ENCODE measurements at regions not wholly inside any gene's neighbourhood (a gene's known extent, or its start where the extent isn't known, plus 50 kb on each side); places are given as distances from the start of the nearest gene placed in this dataset.

DNA sequence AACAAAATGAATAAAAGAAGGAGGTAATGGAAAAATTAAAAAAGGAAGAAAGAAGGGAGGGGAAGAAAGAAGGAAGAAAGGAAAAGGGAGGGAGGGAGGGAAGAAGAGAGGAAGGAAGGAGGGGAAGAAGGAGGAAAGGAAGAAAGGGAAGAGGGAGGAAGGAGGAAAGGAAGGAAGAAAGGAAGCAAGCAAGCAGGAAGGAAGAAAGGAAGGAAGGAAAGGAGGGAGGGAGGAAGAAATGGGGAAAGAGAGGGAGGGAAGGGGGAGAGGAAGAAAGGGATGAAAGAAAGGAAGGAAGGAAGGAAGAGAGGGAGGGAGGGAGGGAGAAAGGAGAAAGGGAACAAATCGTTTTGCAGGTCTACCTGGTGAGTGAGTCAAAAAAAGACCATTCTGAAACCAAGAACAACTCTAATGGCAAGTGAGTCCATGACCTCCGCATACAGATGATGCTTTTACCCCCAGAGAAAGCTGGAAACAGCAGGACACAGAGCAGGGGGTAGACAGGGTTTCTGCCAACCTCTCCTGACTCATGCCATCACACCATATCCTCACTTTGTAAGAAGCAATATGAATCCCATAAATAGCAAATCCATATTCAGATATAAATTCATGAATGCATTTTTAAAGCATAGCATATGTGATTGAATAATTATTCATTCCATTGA lies 1112.9 kb upstream of the AUTS2 start:
- DNase-seq (ENCODE audit: low read depth), result no peak

DNA sequence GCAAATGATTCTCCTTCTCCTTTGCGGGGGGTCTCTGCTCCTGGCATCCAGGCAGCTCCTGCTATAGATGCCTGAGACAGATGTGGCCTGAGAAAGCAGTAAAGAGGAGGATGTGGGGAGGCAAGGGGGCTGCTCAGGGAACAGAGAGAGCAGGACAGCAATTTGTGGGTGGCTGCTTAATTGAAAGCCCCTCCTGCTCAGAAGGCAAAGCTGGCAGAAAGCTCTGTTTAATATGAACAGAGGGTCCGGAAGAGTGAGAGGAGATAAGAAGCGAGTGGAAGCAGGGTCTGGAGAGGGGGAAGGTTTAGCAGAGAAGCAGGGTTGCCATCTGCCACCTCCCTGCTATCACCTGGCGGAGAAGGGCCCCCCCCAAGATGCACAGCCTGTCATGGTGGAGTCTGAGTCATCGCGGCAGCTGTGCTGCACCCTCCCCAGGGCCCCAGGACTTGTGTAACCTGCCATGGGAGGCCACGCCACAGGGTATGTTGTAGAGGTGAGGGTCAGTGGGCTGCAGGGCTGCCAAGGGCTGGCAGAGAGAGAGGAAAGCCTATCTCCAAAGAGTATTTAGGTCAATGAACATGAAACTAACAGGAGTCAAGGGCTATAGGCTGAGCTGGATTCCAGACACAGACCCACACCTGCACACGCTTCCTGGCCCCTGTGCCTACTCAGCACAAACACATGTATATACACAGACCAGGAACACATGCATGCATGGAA lies 1109.8 kb upstream of the AUTS2 start:
- no peak for DNase-seq (ENCODE audit: low read depth)

- no peak for DNase-seq (ENCODE audit: low read depth)
Observed at GRCh38 chr7:68491523-68492358, 1106.5 kb upstream of the AUTS2 start.

GRCh38 chr7:68492359-68492690 lies 1106.0 kb upstream of the AUTS2 start:
- DNase-seq (ENCODE audit: low read depth), result no peak

DNA sequence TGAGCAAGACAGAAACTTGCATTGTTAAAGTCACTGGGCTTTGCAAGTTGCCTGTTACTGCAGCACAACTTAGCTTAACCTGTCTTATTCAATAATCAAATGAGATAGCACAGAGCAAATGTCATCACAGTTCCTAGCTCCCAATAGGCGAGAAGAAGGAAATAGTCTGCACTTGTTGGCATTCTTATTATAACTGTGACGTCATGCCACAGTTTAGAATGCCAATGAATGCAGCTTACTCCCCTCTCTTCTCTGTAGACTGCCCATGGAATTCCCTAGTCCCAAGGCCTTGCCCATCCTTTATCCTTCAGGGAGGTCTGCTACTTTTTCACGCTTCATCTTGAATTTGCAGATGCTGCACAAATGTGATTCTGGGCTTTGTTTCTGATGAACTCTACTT lies 1094.9 kb upstream of the AUTS2 start:
- no peak for DNase-seq (ENCODE audit: low read depth)

- DNase-seq (ENCODE audit: low read depth), result no peak
Observed at GRCh38 chr7:68504716-68505115, 1093.6 kb upstream of the AUTS2 start.

- DNase-seq (ENCODE audit: low read depth), result no peak
Observed at GRCh38 chr7:68505721-68506120, 1092.6 kb upstream of the AUTS2 start.

- DNase-seq (ENCODE audit: low read depth), result no peak
Observed at GRCh38 chr7:68507668-68508067, 1090.6 kb upstream of the AUTS2 start.

DNA sequence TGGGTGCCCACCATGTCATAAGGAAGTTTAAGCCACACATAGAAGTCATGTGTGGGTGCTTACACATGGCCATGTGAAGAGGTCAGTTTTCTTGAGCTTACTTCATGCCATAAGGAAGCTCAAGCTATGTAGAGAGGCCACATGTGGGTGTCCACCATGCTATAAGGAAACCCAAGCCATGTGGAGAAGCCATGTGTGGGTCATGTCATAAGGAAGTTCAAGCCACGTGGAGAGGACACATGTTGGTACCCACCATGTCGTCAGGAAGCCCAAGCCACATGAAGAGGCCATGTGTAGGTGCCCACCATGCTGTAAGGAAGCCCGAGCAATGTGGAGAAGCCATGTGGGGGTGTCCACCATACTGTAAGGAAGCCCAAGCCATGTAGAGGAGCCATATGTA lies 1089.2 kb upstream of the AUTS2 start:
- no peak for DNase-seq (ENCODE audit: low read depth)

DNA sequence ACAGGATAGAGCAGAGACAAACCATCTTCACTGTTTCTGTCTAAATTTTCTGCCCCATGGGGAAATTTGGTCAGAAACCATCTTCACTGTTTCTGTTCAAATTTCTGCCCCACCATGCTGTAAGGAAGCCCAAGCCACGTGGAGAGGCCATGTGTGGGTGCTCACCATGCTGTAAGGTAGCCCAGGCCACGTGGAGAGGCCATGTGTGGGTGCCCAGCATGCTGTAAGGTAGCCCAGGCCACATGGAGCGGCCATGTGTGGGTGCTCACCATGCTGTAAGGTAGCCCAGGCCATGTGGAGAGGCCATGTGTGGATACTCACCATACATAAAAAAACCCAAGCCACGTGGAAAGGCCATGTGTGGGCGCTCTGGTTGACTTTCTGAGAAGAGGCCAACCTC lies 1088.7 kb upstream of the AUTS2 start:
- DNase-seq (ENCODE audit: low read depth), result no peak

- DNase-seq (ENCODE audit: low read depth), result no peak
Observed at GRCh38 chr7:68511281-68511680, 1087.0 kb upstream of the AUTS2 start.

DNA sequence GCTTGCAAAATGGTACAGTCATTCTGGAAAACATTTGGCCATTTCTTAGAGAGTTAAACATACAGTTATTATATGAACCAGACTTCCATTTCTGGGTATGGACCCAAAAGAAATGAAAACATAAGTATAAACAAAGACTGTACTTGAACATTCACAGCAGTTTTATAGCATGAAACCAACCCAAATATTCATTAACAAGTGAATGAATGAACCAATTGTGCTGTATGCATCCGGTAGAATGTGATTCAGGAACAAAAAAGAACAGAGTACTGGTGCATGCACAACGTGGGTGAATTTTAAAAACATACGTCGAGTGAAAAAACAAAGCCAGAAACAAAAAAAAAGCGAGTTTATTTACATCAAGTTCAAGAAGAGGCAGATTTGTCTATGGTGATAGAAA lies 1085.8 kb upstream of the AUTS2 start:
- no peak for DNase-seq (ENCODE audit: low read depth)

DNA sequence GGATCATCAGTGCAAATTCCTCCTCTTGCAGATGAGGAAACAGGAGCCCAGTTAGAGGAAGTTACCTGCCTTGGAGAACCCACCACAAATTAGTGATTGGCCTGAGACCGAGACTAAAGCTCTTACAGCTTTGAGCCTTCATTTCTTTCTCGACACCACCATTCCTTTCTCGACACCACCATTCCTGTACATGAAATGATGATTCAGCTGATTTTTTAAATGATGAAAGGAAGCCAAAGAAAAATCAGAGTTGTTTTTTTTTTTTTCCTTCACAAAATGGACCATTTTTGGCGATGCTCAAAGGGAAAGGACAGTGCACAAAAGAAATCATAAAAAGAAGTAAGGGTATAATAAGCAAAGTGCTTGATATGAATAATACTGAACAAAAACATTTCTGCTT lies 1080.2 kb upstream of the AUTS2 start:
- DNase-seq (ENCODE audit: low read depth), result no peak

GRCh38 chr7:68524126-68524525 lies 1074.1 kb upstream of the AUTS2 start:
- no peak for DNase-seq (ENCODE audit: low read depth)

DNA sequence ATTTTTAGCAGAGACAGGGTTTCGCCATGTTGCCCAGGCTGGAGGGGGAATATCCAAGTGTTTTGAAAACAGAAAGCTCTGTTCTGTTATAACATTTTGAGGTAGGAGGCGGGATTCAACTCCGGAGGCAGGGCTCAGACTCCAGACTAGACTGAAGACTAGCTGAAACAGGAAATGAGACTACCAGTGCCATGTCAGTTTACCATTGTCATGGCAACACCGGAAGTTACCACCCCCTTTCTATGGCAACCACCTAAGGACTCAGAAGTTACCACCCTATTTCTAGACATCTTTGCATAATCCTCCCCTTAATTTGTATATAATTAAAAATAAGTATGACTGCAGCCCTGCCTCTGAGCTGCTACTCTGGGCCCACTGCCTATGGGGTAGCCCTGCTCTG lies 1069.1 kb upstream of the AUTS2 start:
- DNase-seq (ENCODE audit: low read depth), result no peak

GRCh38 chr7:68535266-68535665 lies 1063.0 kb upstream of the AUTS2 start:
- DNase-seq (ENCODE audit: low read depth), result no peak

- no peak for DNase-seq (ENCODE audit: low read depth)
Observed at GRCh38 chr7:68537051-68537773, 1061.1 kb upstream of the AUTS2 start.

- DNase-seq (ENCODE audit: low read depth), result no peak
Observed at GRCh38 chr7:68537774-68538071, 1060.6 kb upstream of the AUTS2 start.

- DNase-seq (ENCODE audit: low read depth), result no peak
Observed at GRCh38 chr7:68542831-68543230, 1055.4 kb upstream of the AUTS2 start.

DNA sequence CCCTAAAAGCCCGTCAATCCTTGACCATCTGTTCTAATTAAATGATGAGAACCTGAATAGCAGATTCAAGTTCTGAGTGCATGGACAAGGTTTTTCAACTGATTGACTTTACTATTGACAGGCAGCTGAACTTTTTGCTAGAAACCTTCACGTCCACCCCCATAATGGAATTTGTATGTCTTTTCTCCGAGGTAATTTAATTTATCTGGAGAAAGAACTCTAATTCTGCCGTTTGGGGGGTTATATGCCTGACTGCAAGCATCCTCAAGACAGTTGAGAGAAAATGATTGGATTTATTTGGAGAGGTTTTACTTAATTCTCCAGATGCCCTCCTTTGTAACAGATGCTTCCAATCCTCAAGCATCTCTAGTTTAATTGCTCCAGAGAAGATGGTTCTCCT lies 1053.4 kb upstream of the AUTS2 start:
- DNase-seq (ENCODE audit: low read depth), result no peak

DNA sequence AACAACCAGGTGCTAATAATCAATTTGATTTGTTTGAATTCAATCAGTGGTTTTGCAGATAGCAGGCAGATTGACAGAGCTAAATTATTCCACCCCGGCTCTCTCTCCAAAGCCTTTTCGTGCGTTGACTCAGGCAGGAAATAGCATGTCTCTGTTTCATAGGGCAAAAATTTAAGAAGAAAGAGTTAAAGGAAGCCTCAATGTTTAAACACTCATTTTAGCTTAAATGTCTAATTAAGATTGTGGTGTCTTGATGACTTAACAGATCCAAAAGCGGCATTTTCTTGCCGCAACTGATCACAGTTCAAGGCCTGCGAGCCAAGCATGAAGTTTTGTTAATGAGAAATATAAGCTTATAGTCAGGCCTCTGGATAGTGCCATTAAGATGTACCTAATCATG lies 1051.1 kb upstream of the AUTS2 start:
- DNase-seq (ENCODE audit: low read depth), result peak; percentile 15

DNA sequence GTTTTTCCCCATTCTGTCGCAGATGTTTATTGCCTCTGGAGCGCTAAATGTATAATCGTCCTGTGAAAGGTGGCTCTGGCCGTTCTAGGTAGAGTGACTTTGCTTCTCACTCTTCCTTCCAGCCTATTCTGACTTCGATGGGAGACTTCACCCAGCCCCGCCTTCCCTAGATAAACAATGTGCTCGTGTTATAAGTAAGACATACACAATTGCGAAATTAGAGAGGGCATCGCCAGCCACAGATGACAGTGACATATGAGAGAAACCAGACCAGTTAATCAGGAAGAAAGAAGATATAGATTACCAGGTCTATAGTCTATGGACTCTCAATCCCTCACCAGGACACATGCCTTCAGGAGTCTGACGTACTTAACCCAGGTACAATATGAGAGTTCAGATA lies 1050.5 kb upstream of the AUTS2 start:
- no peak for DNase-seq (ENCODE audit: low read depth)

GRCh38 chr7:68550027-68550426 lies 1048.2 kb upstream of the AUTS2 start:
- DNase-seq (ENCODE audit: low read depth), result no peak
